Natural killer cell (primary cell): ENCODE measurements at regions not wholly inside any gene's neighbourhood (a gene's known extent, or its start where the extent isn't known, plus 50 kb on each side); places are given as distances from the start of the nearest gene placed in this dataset.

Experiments used
- ATAC-seq, 3 donors: fragments of 150-1000 bp in 2 of 3; fragments of 200-7000 bp in 1 of 3; cut with Tn5 transposase; 1 replicate in 1 of 3; 2 replicates in 2 of 3; pipeline ENCODE4 v1.10.0; 2021; ENCODE audit warnings: mild to moderate bottlenecking in 2 of 3, moderate library complexity in 2 of 3
- DNase-seq, 2 donors: peaks; one replicate each; pipeline versions ENCODE4 v3.0.0 to v3.0.0-alpha.2; 2013 to 2021; ENCODE audit warnings: mixed read lengths in 1 of 2
- H3K27ac ChIP-seq: one replicate; pipeline ENCODE4 v1.5.1; 2013; ENCODE audit warnings: mild to moderate bottlenecking, low read length
- H3K27me3 ChIP-seq: one replicate; pipeline ENCODE4 v1.6.1; 2013; ENCODE audit warnings: low read length; ENCODE audit not compliant: control insufficient read depth, insufficient read depth
- H3K36me3 ChIP-seq: one replicate; pipeline ENCODE4 v1.6.1; 2013; ENCODE audit warnings: low read length; ENCODE audit not compliant: control insufficient read depth, insufficient read depth
- H3K4me1 ChIP-seq: one replicate; pipeline ENCODE4 v1.6.1; 2013; ENCODE audit warnings: low read length; ENCODE audit not compliant: control insufficient read depth, insufficient read depth
- H3K4me3 ChIP-seq: one replicate; pipeline ENCODE4 v1.5.1; 2013; ENCODE audit warnings: low read length
- H3K9me3 ChIP-seq: one replicate; pipeline ENCODE4 v1.6.1; 2013; ENCODE audit warnings: low read length; ENCODE audit not compliant: control insufficient read depth, insufficient read depth
- H3K27ac Mint-ChIP-seq, 2 donors: one replicate each; pipeline ENCODE4 v1.8.0; 2022; ENCODE audit warnings: mild to moderate bottlenecking in 2 of 2, mixed read lengths in 2 of 2, moderate library complexity in 1 of 2
- H3K27me3 Mint-ChIP-seq, 2 donors: one replicate each; pipeline ENCODE4 v1.8.0; 2022; ENCODE audit warnings: low read depth in 2 of 2, mixed read lengths in 2 of 2
- H3K36me3 Mint-ChIP-seq: one replicate; pipeline ENCODE4 v1.8.0; 2022; ENCODE audit warnings: mixed read lengths
- H3K4me1 Mint-ChIP-seq, 2 donors: one replicate each; pipeline ENCODE4 v1.8.0; 2022; ENCODE audit warnings: mixed read lengths in 2 of 2
- H3K4me3 Mint-ChIP-seq: one replicate; pipeline ENCODE4 v1.8.0; 2022; ENCODE audit warnings: mild to moderate bottlenecking, moderate library complexity, mixed read lengths
- H3K9me3 Mint-ChIP-seq, 2 donors: one replicate each; pipeline ENCODE4 v1.8.0; 2022; ENCODE audit warnings: mixed read lengths in 2 of 2
- WGBS: methylation state at CpG from one replicate; pipeline ENCODE4 v1.1.7; 2013; ENCODE audit warnings: missing lambda C conversion rate; ENCODE audit not compliant: insufficient coverage; 5-methylcytosine and 5-hydroxymethylcytosine counted together
- intact Hi-C: fragments of 100-400 bp; cut with micrococcal nuclease; formaldehyde crosslinking; loops from one replicate; pipeline ENCODE4 v1.14.2; 2022
- TF ChIP-seq, protein P1 (sequence below): fragments of 200-600 bp; IDR thresholded peaks from one replicate; pipeline ENCODE4 v1.8.0; 2022; ENCODE audit warnings: antibody characterized with exemption

DNA sequence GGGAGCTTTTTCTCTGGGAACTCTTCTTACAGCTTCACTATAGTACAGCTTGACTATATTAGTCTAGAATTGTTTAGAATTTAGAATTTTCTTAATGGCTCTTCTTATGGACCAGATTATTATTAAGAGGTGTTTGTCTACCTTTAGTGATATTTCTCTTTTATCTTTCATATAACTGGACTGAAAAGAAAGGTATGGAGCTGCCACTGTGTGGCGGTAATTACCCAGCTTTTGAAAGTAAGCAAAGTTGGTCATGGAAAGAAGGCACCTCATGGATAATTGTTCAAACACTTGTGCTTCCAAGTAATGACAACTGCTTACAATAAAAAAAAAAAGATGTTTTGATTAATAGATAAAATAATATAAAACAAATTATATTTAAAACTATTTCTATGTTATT, 1112.5 kb downstream of the TECRL start:
- TF ChIP-seq, protein P1, sequence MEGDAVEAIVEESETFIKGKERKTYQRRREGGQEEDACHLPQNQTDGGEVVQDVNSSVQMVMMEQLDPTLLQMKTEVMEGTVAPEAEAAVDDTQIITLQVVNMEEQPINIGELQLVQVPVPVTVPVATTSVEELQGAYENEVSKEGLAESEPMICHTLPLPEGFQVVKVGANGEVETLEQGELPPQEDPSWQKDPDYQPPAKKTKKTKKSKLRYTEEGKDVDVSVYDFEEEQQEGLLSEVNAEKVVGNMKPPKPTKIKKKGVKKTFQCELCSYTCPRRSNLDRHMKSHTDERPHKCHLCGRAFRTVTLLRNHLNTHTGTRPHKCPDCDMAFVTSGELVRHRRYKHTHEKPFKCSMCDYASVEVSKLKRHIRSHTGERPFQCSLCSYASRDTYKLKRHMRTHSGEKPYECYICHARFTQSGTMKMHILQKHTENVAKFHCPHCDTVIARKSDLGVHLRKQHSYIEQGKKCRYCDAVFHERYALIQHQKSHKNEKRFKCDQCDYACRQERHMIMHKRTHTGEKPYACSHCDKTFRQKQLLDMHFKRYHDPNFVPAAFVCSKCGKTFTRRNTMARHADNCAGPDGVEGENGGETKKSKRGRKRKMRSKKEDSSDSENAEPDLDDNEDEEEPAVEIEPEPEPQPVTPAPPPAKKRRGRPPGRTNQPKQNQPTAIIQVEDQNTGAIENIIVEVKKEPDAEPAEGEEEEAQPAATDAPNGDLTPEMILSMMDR = no peak
- Mint-ChIP-seq H3K27ac (no peak overlapping the region), H3K9me3 (peaks cover 3 to 12% of the 10 kb centered on the region in 2 donors), H3K4me1 (no peaks in the 10 kb centered on the region), H3K36me3 (no peaks in the 10 kb centered on the region), H3K27me3 (no peaks in the 10 kb centered on the region), H3K4me3 (no peak overlapping the region)
- no peaks in the 10 kb centered on the region for H3K4me1 ChIP-seq
- 60% methylated on average over 1 of the region's 1 CpG for WGBS
- no peak overlapping the region for H3K27ac ChIP-seq
- ATAC-seq (no peak), DNase-seq (no peak)
- H3K9me3 ChIP-seq = peaks cover 2% of the 10 kb centered on the region
- H3K27me3 ChIP-seq = no peaks in the 10 kb centered on the region
- H3K36me3 ChIP-seq = no peaks in the 10 kb centered on the region
- intact Hi-C loops = no loop called here
- no peak overlapping the region for H3K4me3 ChIP-seq

DNA sequence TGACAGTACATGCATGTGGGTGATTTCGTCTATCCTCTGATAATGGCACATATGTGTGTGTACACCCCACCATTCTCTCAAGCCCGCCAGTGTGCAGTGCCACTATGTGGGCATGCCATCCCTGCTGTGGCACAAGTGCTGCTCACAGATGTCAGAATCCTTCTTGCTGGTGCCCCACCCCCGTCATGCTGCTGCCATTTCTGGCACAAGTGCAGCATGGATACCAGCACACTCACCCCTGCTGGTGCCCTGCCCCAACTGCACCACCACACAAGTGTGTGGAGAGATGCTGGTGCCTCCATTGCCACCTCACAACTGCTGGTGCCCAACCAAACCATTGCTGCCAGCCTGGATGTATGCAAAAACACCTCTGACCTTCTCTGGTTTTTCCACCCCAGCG, 1133.8 kb downstream of the TECRL start:
- Mint-ChIP-seq H3K36me3 (peaks cover 33% of the 10 kb centered on the region), H3K27ac (no peak overlapping the region), H3K27me3 (no peaks in the 10 kb centered on the region), H3K9me3 (peaks cover 23 to 27% of the 10 kb centered on the region in 2 donors), H3K4me3 (no peak overlapping the region), H3K4me1 (no peaks in the 10 kb centered on the region)
- H3K9me3 ChIP-seq = no peaks in the 10 kb centered on the region
- intact Hi-C loops = no loop called here
- ATAC-seq = no peak
- no peak overlapping the region for H3K4me3 ChIP-seq
- no peaks in the 10 kb centered on the region for H3K27me3 ChIP-seq
- no peak overlapping the region for H3K27ac ChIP-seq
- WGBS = 81% methylated on average over 4 of the region's 4 CpGs
- TF ChIP-seq, protein P1 = no peak
- no peaks in the 10 kb centered on the region for H3K4me1 ChIP-seq
- H3K36me3 ChIP-seq = no peaks in the 10 kb centered on the region
- no peak for DNase-seq

DNA sequence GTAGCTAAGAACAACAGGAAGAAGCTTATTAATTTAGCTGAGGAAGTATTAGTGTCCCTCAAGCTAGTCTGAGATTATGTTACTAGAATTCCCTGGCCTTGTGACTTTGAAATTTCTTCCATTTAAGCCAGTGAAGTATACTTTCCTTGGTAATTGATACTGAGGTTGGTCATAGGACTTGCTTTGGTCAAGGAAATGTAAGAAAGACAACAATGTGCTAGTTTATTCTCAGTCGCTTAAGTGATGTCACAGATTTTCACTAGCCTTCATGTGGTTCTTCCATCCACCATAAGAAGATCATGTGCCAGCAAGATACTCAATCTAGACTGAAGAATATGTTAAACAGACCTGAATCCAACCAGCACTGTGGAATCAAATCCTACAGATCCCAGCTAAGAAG, 1140.1 kb downstream of the TECRL start:
- Mint-ChIP-seq H3K9me3 (peaks cover 2 to 18% of the 10 kb centered on the region in 2 donors), H3K4me3 (no peak overlapping the region), H3K27me3 (no peaks in the 10 kb centered on the region), H3K4me1 (no peaks in the 10 kb centered on the region), H3K36me3 (peaks cover 8% of the 10 kb centered on the region), H3K27ac (no peak overlapping the region)
- Histone ChIP-seq H3K4me1 (no peaks in the 10 kb centered on the region), H3K9me3 (no peaks in the 10 kb centered on the region), H3K27me3 (no peaks in the 10 kb centered on the region), H3K4me3 (no peak overlapping the region), H3K27ac (no peak overlapping the region), H3K36me3 (no peaks in the 10 kb centered on the region)
- DNase-seq = no peak
- 83% methylated on average over 1 of the region's 1 CpG for WGBS
- TF ChIP-seq, protein P1 = no peak
- no peak for ATAC-seq
- intact Hi-C loops = no loop called here

DNA sequence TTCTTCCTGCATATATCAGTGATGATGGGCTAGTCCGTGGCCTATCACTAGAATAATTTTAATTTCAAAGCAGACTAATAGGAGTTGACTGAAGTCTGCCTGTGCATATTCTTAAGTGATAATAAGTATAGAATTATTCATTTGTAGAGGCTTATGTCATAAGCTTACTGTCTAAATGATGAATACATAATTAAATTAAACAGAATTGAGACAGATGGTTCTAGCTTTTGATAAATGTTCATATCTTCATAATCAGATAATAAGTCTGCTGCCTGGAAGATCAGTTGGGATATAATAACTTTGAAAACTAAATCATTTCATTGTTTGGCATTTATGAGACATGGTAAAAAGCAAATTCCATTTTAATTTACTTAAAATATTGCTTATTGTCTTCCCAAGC, 1175.6 kb downstream of the TECRL start:
- H3K4me3 Mint-ChIP-seq = no peak overlapping the region
- no peaks in the 10 kb centered on the region for H3K27me3 Mint-ChIP-seq
- 83% methylated on average over 1 of the region's 1 CpG for WGBS
- no peaks in the 10 kb centered on the region for H3K36me3 Mint-ChIP-seq
- TF ChIP-seq, protein P1 = no peak
- no peaks in the 10 kb centered on the region for H3K36me3 ChIP-seq
- H3K4me3 ChIP-seq = no peak overlapping the region
- peaks cover 8 to 14% of the 10 kb centered on the region in 2 donors for H3K9me3 Mint-ChIP-seq
- DNase-seq = no peak
- no peaks in the 10 kb centered on the region for H3K4me1 ChIP-seq
- no peaks in the 10 kb centered on the region for H3K27me3 ChIP-seq
- no peaks in the 10 kb centered on the region for H3K4me1 Mint-ChIP-seq
- no peak overlapping the region for H3K27ac ChIP-seq
- H3K9me3 ChIP-seq = no peaks in the 10 kb centered on the region
- intact Hi-C loops = no loop called here
- H3K27ac Mint-ChIP-seq = no peak overlapping the region
- no peak for ATAC-seq
